Mesothelial cell of epicardium (in vitro differentiated cells): ENCODE measurements at regions not wholly inside any gene's neighbourhood (a gene's known extent, or its start where the extent isn't known, plus 50 kb on each side); places are given as distances from the start of the nearest gene placed in this dataset.

ENCODE experiments used
- DNase-seq, 2 experiments: peaks; one replicate each; pipeline ENCODE4 v3.0.0; 2021; ENCODE audit warnings: low spot score in 2 of 2; ENCODE audit not compliant: unreplicated experiment in 2 of 2
- H3K27ac Mint-ChIP-seq: 2 replicates; pipeline ENCODE4 v1.8.0; 2021; ENCODE audit warnings: mixed read lengths
- H3K27me3 Mint-ChIP-seq: 2 replicates; pipeline ENCODE4 v1.8.0; 2021; ENCODE audit warnings: low read depth, mixed read lengths
- H3K36me3 Mint-ChIP-seq: 2 replicates; pipeline ENCODE4 v1.8.0; 2021; ENCODE audit warnings: mixed read lengths
- H3K4me1 Mint-ChIP-seq: 2 replicates; pipeline ENCODE4 v1.8.0; 2021; ENCODE audit warnings: mixed read lengths
- H3K4me3 Mint-ChIP-seq: 2 replicates; pipeline ENCODE4 v1.8.0; 2021; ENCODE audit warnings: mild to moderate bottlenecking, moderate library complexity, mixed read lengths
- H3K9me3 Mint-ChIP-seq: 2 replicates; pipeline ENCODE4 v1.8.0; 2021; ENCODE audit warnings: mixed read lengths
- CTCF ChIP-seq: fragments of 200-600 bp; sonication (generic); IDR thresholded peaks from one replicate; pipeline ENCODE4 v1.5.0; 2021; ENCODE audit warnings: antibody characterized with exemption; ENCODE audit not compliant: unreplicated experiment

DNA sequence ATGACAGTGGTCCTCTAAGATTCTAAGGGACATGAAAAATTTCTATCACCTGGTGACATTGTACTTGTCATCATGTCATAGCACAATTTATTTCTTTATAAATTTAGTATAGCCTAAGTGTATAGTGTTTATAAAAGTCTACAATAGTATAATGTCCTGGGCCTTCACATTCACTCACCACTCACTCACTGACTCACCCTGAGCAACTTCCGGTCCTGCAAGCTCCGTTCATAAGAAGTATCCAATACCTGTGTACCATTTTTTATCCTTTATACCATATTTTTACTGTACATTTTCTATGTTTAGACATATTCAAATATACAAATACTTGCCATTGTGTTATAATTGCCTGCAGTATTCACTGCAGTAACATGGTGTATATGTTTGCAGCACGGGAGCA is 72.8 kb upstream of the DSEL start:
- H3K9me3 Mint-ChIP-seq: peaks cover 4% of the 10 kb centered on the region
- no peaks in the 10 kb centered on the region for H3K4me1 Mint-ChIP-seq

GRCh38 chr18:67586101-67586500 is 69.6 kb upstream of the DSEL start:
- Mint-ChIP-seq H3K9me3 (peaks cover 6% of the 10 kb centered on the region), H3K27me3 (no peaks in the 10 kb centered on the region), H3K36me3 (no peaks in the 10 kb centered on the region), H3K4me3 (no peak overlapping the region), H3K27ac (no peak overlapping the region), H3K4me1 (no peaks in the 10 kb centered on the region)
- no peak for DNase-seq
- no peak for TF ChIP-seq CTCF

More for the DNA sequence above, 72.8 kb upstream of the DSEL start:
- DNase-seq: no peak
- Mint-ChIP-seq H3K4me3 (no peak overlapping the region), H3K27ac (no peak overlapping the region), H3K36me3 (no peaks in the 10 kb centered on the region), H3K27me3 (no peaks in the 10 kb centered on the region)
- TF ChIP-seq CTCF: no peak

DNA sequence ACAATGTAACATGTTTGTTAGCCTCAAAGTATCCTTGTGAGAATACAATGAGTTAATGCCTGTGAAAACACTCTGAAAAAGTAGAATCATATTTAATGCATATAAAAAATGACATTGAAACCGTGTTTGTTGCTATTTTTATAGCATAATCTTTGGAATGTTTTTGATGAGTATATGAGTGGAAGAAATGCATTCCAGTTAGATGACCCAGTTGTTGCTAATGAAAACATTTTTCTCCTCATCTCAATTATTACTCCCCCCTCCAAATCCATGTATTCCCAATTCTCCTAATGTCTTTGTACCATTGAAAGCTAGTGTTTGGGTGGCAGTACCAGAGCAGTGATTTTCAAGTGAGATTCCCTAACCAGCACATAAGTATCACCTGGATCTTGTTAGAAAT is 67.1 kb upstream of the DSEL start:
- Mint-ChIP-seq H3K27ac (no peak overlapping the region), H3K4me1 (no peaks in the 10 kb centered on the region), H3K9me3 (peaks cover 6% of the 10 kb centered on the region), H3K27me3 (no peaks in the 10 kb centered on the region), H3K36me3 (no peaks in the 10 kb centered on the region), H3K4me3 (no peak overlapping the region)
- no peak for DNase-seq
- no peak for TF ChIP-seq CTCF

DNA sequence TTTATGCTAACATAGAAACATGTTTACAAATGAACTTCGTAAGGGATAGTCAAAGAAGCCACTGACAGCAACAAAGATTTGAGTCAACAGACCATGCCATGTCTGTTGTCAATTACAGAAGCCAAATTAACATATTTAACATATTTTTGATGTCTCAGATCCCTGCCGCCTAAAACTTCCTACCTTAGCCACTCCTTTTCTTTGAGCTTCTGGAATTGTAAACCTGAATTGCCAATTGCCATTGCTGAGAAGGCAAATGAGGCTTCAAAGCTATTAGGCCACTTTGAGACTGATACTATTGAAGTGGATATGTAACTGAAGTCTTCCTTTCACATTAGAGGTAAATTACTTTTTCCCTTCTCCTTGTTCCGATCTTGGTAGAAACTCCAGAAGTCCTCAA is 66.0 kb upstream of the DSEL start:
- DNase-seq: no peak
- H3K9me3 Mint-ChIP-seq: peaks cover 6% of the 10 kb centered on the region
- TF ChIP-seq CTCF: no peak
- H3K4me1 Mint-ChIP-seq: no peaks in the 10 kb centered on the region
- no peaks in the 10 kb centered on the region for H3K36me3 Mint-ChIP-seq
- no peak overlapping the region for H3K4me3 Mint-ChIP-seq
- H3K27ac Mint-ChIP-seq: no peak overlapping the region
- no peaks in the 10 kb centered on the region for H3K27me3 Mint-ChIP-seq

DNA sequence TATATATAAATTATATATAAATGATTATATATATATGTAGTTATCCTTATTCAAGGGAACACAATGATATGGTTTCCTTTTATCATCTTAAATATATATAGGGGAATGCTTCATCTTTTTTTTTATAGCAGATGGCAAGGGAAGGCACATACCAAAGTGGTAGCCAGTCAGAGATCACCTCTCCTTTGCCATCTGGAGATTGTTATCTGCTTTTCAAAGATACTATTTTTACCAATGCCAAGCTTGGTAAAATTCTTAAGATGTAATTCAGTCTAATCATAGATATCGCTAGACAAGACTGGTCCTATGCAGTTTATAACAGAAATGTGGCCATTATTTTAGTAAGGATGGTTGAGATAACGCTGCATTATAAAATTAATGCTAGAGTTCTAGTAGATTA is 64.7 kb upstream of the DSEL start:
- Mint-ChIP-seq H3K9me3 (peaks cover 6% of the 10 kb centered on the region), H3K4me1 (peaks cover 3% of the 10 kb centered on the region), H3K27me3 (no peaks in the 10 kb centered on the region), H3K36me3 (no peaks in the 10 kb centered on the region), H3K27ac (no peak overlapping the region), H3K4me3 (no peak overlapping the region)
- DNase-seq: no peak
- no peak for TF ChIP-seq CTCF

DNA sequence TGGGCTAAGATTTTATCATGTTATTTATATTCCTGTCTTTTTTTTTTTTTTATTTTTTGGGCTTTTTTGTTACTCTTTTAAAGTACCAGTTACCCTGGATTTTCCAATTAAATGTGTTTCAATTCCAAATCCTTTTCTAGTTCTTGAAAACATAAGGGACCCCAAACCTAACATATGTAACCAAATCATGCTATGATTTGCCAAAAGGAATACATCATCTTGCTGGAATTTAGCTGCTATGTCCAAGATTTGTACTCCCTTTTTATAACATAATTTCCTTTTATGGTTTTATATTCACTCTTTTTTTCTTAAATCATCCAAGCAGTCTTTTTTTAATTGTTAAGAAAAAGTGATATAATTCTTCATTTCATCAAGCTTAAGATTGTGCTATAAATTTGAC is 60.9 kb upstream of the DSEL start:
- no peak for TF ChIP-seq CTCF
- Mint-ChIP-seq H3K27me3 (no peaks in the 10 kb centered on the region), H3K4me3 (no peak overlapping the region), H3K4me1 (peaks cover 3% of the 10 kb centered on the region), H3K27ac (no peak overlapping the region), H3K36me3 (no peaks in the 10 kb centered on the region), H3K9me3 (no peaks in the 10 kb centered on the region)
- DNase-seq: no peak
